ENCODE measurements at regions not wholly inside any gene's neighbourhood (a gene's known extent, or its start where the extent isn't known, plus 50 kb on each side); places are given as distances from the start of the nearest gene placed in this dataset.

- no peak for TF ChIP-seq CHD7 (IDR thresholded peaks at IDR 0.05; ENCODE audit: low read depth, low read length)
- no peak for TF ChIP-seq WHSC1 (IDR thresholded peaks at IDR 0.05; ENCODE audit: low read length)
- no peak for TF ChIP-seq SMAD2 (IDR thresholded peaks at IDR 0.05; ENCODE audit: low read depth, low read length)
- no peak for TF ChIP-seq ZNF140 (CRISPR knock-in tag; IDR thresholded peaks at IDR 0.05)
- TF ChIP-seq DEAF1 (CRISPR knock-in tag; IDR thresholded peaks at IDR 0.05): no peak
- no peak for TF ChIP-seq NR4A1 (CRISPR knock-in tag; IDR thresholded peaks at IDR 0.05)
- TF ChIP-seq NR4A1 (tag; IDR thresholded peaks at IDR 0.05): no peak
Measured at GRCh38 chr12:27164330-27165040, 79.6 kb upstream of the STK38L start (continued).
